Ishikawa (cell line): ENCODE measurements at regions not wholly inside any gene's neighbourhood (a gene's known extent, or its start where the extent isn't known, plus 50 kb on each side); places are given as distances from the start of the nearest gene placed in this dataset.

Experiments used
- CREB1 ChIP-seq: IDR thresholded peaks from 2 replicates; pipeline ENCODE4 v1.6.1; 2012; ENCODE audit warnings: low read depth
- EP300 ChIP-seq: IDR thresholded peaks from 2 replicates; pipeline ENCODE4 v1.6.1; 2012; ENCODE audit warnings: borderline replicate concordance
- NFIC ChIP-seq: IDR thresholded peaks from 2 replicates; pipeline ENCODE4 v1.6.1; 2012
- RAD21 ChIP-seq: IDR thresholded peaks from 2 replicates; pipeline ENCODE4 v1.6.1; 2012; ENCODE audit warnings: low read depth
- TCF12 ChIP-seq: IDR thresholded peaks from 2 replicates; pipeline ENCODE4 v1.6.1; 2012; ENCODE audit warnings: low read depth
- TEAD4 ChIP-seq: IDR thresholded peaks from 2 replicates; pipeline ENCODE4 v1.6.1; 2012
- TF ChIP-seq, protein P1 (sequence below): IDR thresholded peaks from 2 replicates; pipeline ENCODE4 v1.6.1; 2012
- TF ChIP-seq, protein P2 (sequence below): IDR thresholded peaks from 2 replicates; pipeline ENCODE4 v1.6.1; 2012; ENCODE audit warnings: low read depth, mild to moderate bottlenecking
- TF ChIP-seq, protein P3 (sequence below): IDR thresholded peaks from 2 replicates; pipeline ENCODE4 v1.6.1; 2012

DNA sequence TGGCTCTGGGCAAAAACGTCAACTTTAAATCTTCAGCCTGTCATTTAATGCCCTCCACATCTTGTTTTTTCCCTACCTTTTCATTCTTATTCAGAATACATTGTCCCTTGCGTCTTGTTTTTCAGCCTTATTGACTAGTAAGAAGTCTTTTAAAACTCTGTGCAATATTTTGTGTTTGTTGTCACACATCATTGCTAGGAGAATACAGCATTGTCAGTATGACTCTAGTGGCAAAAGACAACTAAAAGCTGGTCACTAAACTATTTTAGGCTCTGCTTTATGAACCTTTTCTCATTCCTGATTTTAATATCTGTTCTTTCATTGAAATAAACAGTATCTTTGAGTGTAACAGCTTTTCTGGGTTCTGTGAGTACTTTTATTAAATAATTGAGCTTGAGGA is 447.8 kb upstream of the CCDC179 start:
- TF ChIP-seq, protein P1, sequence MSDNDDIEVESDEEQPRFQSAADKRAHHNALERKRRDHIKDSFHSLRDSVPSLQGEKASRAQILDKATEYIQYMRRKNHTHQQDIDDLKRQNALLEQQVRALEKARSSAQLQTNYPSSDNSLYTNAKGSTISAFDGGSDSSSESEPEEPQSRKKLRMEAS, result no peak
- TF ChIP-seq RAD21, result no peak
- TF ChIP-seq NFIC, result no peak
- no peak for TF ChIP-seq EP300
- TF ChIP-seq CREB1, result no peak
- TF ChIP-seq, protein P2, sequence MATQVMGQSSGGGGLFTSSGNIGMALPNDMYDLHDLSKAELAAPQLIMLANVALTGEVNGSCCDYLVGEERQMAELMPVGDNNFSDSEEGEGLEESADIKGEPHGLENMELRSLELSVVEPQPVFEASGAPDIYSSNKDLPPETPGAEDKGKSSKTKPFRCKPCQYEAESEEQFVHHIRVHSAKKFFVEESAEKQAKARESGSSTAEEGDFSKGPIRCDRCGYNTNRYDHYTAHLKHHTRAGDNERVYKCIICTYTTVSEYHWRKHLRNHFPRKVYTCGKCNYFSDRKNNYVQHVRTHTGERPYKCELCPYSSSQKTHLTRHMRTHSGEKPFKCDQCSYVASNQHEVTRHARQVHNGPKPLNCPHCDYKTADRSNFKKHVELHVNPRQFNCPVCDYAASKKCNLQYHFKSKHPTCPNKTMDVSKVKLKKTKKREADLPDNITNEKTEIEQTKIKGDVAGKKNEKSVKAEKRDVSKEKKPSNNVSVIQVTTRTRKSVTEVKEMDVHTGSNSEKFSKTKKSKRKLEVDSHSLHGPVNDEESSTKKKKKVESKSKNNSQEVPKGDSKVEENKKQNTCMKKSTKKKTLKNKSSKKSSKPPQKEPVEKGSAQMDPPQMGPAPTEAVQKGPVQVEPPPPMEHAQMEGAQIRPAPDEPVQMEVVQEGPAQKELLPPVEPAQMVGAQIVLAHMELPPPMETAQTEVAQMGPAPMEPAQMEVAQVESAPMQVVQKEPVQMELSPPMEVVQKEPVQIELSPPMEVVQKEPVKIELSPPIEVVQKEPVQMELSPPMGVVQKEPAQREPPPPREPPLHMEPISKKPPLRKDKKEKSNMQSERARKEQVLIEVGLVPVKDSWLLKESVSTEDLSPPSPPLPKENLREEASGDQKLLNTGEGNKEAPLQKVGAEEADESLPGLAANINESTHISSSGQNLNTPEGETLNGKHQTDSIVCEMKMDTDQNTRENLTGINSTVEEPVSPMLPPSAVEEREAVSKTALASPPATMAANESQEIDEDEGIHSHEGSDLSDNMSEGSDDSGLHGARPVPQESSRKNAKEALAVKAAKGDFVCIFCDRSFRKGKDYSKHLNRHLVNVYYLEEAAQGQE, result no peak
- TF ChIP-seq, protein P3, sequence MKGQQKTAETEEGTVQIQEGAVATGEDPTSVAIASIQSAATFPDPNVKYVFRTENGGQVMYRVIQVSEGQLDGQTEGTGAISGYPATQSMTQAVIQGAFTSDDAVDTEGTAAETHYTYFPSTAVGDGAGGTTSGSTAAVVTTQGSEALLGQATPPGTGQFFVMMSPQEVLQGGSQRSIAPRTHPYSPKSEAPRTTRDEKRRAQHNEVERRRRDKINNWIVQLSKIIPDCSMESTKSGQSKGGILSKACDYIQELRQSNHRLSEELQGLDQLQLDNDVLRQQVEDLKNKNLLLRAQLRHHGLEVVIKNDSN, result no peak
- no peak for TF ChIP-seq TCF12
- no peak for TF ChIP-seq TEAD4
